Activated CD4-positive, alpha-beta T cell treated with anti-CD3 and anti-CD28 coated beads, Interleukin-10, Interleukin-2, amounts not matched to agents 100 ng/mL and 50 ng/mL, durations not matched to agents 16 hours and 8 hours (primary cell): ENCODE measurements at regions not wholly inside any gene's neighbourhood (a gene's known extent, or its start where the extent isn't known, plus 50 kb on each side); places are given as distances from the start of the nearest gene placed in this dataset.
A peak's percentile ranks its signal among the peaks of the same experiment; 100 is the strongest.
"Not testable (repeated sequence)": the region's sequence is repeated elsewhere in the genome, so short reads cannot be mapped to it uniquely, and the experiment has no call there.

Source experiments
- DNase-seq: peaks from one replicate; pipeline ENCODE4 v3.0.0-alpha.2; 2020

DNA sequence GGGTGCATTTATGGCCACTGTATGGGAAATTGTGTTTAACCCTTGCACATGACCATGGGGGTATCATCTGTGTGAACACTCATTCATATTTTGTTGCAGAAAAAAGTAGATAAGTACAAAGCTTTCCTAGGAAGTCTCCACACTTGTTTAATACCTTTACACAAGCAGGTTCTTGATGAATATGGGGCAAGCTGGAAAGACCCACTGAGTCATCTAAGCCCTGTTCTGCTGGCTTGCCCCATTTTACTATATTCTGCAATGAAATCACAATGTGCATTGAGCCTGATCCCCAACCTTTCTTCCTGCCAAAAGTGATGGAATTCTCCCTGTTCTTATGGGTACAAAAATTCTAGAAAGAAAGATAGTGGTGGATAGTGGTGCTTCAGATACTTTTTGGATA lies 99.8 kb downstream of the CCDC71L start:
- peak; percentile 46 for DNase-seq

GRCh38 chr7:106560482-106560881 lies 100.5 kb downstream of the CCDC71L start:
- peak; percentile 14 for DNase-seq

- DNase-seq: not testable (repeated sequence)
These were observed 104.7 kb downstream of the CCDC71L start for GRCh38 chr7:106556244-106556643.

DNA sequence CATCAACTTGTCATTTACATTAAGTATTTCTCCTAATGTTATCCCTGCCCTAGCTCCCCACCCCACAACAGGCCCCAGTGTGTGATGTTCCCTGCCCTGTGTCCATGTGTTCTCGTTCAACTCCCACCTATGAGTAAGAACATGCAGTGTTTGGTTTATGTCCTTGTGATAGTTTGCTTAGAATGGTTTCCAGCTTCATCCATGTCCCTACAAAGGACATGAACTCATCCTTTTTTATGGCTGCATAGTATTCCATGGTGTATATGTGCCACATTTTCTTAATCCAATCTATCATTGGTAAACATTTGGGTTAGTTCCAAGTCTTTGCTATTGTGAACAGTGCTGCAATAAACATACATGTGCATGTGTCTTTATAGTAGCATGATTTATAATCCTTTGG lies 106.3 kb downstream of the CCDC71L start:
- DNase-seq: not testable (repeated sequence)

GRCh38 chr7:106553446-106553836 lies 107.5 kb downstream of the CCDC71L start:
- DNase-seq: no peak

- DNase-seq: no peak
These were observed 108.1 kb downstream of the CCDC71L start for GRCh38 chr7:106552645-106553445.

GRCh38 chr7:106551936-106552335 lies 109.0 kb downstream of the CCDC71L start:
- DNase-seq: no peak

DNA sequence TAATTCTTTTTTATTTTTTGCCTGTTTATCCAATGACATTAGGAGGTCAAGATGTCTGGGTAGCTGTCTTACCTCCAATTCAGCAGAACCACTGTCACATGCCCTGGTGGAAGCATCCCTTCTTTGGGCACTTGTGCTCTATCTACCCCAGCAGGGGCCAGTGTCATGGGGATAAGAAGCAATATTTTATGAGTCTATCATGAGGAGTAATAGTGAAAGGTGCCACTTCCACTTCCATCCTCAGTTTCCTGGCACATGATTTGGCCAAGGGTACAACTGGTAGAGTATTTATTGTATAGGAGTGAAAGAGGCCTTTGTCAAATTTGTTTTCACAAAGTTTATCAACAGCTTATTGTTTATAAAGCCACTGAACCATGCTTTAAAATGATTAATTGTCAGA lies 112.5 kb downstream of the CCDC71L start:
- no peak for DNase-seq

GRCh38 chr7:106545275-106545674 lies 115.7 kb downstream of the CCDC71L start:
- DNase-seq: peak; percentile 34

- no peak for DNase-seq
These were observed 117.7 kb downstream of the CCDC71L start for GRCh38 chr7:106543221-106543757.

DNA sequence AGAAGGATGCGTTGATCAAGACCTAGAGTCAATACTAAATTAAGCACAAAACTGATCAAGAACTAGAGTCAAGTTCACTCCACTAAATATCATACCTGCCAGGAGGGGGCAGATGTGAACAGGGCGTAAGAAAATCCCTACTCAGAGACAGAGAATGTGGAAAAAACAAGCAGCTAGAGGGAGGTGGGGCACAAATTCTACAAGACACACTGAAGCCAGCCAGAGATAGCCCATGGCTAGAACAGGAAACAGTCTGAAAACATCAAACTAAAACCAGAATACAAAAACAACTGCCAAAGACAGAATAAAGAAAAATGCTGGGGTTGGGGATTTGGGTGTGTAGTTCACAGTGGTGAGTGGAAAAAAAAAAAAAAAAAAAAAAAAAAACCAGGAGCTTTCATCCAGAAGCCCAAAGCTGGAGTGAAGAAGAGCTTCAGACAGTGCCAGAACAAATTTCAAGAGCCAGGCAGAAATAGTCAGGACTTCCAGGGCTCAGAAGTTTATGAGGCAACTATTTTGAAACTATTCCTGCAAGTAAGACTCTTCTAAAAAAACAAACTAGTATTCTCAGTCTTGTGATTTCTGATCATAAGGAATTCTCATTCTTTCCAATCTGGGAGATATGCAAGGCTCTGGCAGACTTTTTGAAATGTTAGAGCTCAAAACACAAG lies 118.3 kb downstream of the CCDC71L start:
- peak; percentile 68 for DNase-seq

DNA sequence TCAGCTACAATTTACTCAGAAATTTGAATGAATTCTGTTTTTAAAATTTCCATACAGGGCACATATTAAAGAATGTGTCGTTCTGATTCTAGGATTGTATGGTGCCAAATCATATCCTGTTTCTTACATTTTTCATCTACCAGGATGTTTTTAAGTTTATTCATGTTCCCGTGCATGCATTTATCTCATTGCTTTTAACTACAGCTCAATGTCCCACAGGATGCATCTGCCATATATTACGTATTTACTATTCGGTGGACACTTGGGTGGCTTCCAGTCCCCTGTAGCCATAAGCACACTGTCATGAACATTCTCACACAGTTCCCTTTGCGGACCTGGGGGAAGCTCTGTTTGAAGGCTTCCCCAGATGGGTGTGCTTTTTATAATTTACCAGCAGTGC lies 122.3 kb downstream of the CCDC71L start:
- no peak for DNase-seq

DNA sequence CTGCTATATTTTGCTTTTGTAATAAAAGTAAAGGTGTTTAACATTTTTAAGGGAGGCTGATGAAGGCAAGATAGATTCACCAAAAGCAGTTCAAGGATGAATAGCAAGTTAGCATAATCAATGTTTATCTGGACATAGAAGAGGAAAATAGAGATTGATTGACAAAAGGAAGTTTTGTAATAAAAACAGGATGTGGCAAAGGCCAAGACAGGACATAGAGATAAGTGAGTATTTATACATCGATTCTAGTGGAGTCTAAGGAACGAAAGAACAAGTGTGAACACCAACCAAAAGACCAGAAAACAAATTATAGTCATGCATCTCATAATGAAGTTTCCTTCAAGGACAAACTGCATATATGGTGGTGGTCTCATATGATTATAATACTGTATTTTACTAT lies 123.8 kb downstream of the CCDC71L start:
- no peak for DNase-seq

DNA sequence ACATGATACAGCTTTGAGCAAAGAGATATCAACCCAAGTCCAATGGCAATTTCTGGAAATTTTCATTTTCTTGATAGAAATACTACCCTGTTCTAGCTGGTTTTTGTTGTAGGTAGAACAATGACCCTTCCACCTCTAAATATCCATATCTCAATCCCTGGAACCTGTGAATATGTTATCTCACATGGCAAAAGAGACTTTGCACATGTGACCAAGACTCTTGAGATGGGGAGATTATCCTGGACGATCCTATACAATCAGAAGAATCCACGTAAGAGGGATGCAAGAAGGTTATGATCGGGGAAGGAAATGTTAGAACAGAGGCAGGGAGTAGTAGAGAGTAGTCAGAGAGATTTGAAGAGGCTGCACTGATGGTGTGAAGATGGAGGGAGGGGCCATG lies 124.9 kb downstream of the CCDC71L start:
- no peak for DNase-seq

DNA sequence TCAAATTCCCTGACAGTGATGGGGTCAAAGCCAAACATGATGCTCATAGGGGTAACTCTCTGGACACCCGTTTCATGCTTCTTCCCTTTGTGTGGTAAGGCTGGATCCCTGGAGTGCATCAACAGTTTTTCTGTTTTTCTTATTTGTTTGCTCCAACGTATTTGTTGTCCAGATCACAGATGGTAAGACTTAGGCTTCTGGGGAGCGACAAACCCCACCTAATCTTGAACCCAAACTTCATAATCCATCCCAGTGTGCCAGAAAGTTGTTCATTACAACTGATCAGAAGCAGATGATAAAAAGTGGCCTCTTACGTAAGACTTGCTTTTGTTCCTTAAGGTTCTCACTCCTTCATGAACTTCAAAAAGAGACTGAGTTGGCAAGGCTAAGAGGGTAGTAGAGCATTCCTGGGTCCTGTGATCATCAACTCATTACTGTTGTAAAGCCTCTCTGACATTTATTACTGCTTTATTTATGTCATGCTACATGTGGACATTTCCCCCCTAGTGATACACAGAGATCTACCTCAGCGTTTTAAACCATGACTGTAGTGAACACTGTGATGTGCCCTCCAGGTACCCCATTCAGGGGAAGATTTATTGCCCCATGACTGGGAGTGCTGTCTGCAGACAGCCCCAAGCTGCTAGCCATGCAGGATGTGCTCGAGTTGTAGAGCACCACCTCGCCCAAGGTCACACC lies 125.6 kb downstream of the CCDC71L start:
- DNase-seq: no peak

DNA sequence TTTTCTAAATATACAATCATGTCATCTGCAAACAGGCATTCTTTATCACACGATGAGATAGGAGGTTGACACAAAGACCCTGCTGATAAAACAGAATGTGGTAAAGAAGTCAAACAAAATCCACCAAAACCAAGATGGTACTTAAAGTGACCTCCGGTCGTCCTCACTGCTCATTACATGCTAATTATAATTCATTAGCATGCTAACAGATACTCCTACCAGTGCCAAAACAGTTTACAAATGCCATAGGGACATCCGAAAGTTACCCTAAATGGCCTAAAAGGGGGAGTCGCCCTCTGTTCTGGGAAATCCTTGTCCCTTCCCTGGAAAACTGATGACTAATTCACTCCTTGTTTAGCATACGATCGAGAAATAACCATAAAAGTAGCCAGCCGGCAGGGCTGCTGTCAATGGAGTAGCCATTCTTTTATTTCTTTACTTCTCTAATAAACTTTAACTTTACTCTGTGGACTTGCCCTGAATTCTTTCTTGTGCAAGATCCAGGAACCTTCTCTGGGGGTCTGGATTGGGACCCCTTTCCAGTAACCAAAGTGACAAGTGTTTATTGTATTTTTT lies 126.6 kb downstream of the CCDC71L start:
- DNase-seq: no peak

DNA sequence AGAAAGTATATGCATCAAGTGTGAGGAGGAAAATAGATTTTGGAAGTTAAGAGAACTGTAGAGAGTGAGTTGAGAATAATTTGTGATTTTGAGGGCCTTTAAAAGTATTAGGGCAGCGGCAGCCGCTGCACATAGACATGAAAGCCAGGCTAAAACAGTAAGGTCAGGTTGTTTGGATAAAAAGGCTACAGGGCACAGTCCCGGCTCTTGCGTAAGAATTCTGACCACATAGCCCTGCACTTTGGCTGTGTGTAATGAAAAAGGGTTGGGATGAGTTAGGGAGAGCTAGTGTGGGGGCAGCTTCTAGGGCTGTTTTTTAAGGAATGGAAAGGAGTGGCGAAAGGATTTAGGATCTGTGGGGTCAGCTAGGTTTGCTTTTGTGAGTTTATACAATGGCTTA lies 130.8 kb downstream of the CCDC71L start:
- DNase-seq: not testable (repeated sequence)

- DNase-seq: not testable (repeated sequence)
These were observed 134.3 kb downstream of the CCDC71L start for GRCh38 chr7:106526617-106527016.

- no peak for DNase-seq
These were observed 136.3 kb downstream of the CCDC71L start for GRCh38 chr7:106524690-106525059.

- DNase-seq: no peak
These were observed 137.5 kb downstream of the CCDC71L start for GRCh38 chr7:106523482-106523881.

- no peak for DNase-seq
These were observed 138.3 kb downstream of the CCDC71L start for GRCh38 chr7:106522696-106523095.

GRCh38 chr7:106521541-106521940 lies 139.4 kb downstream of the CCDC71L start:
- no peak for DNase-seq

GRCh38 chr7:106520962-106521514 lies 139.9 kb downstream of the CCDC71L start:
- DNase-seq: peak; percentile 15
